ENCODE measurements at regions not wholly inside any gene's neighbourhood (a gene's known extent, or its start where the extent isn't known, plus 50 kb on each side); places are given as distances from the start of the nearest gene placed in this dataset.
"Not testable (repeated sequence)": the region's sequence is repeated elsewhere in the genome, so short reads cannot be mapped to it uniquely, and the experiment has no call there.

- not testable (repeated sequence) for DNase-seq
These were observed 88.8 kb upstream of the MYLIP start for GRCh38 chr6:16039892-16040627.

- DNase-seq, result no peak
These were observed 89.9 kb upstream of the MYLIP start for GRCh38 chr6:16038938-16039337.

- DNase-seq, result no peak
These were observed 93.3 kb upstream of the MYLIP start for GRCh38 chr6:16035488-16036080.

- no peak for DNase-seq
These were observed 95.7 kb upstream of the MYLIP start for GRCh38 chr6:16033214-16033613.

GRCh38 chr6:16031278-16031981 lies 97.5 kb upstream of the MYLIP start:
- no peak for DNase-seq

- no peak for DNase-seq
These were observed 99.9 kb upstream of the MYLIP start for GRCh38 chr6:16028966-16029365.

- no peak for DNase-seq
These were observed 108.6 kb upstream of the MYLIP start for GRCh38 chr6:16020259-16020658.

- DNase-seq, result no peak
These were observed 109.4 kb upstream of the MYLIP start for GRCh38 chr6:16019462-16019861.

- DNase-seq, result no peak
These were observed 110.3 kb upstream of the MYLIP start for GRCh38 chr6:16018626-16019025.

- not testable (repeated sequence) for DNase-seq
These were observed 114.6 kb upstream of the MYLIP start for GRCh38 chr6:16014325-16014724.

- no peak for DNase-seq
These were observed 121.7 kb upstream of the MYLIP start for GRCh38 chr6:16007146-16007545.

- no peak for DNase-seq
These were observed 122.2 kb upstream of the MYLIP start for GRCh38 chr6:16006681-16007080.

GRCh38 chr6:16004934-16005679 lies 123.8 kb upstream of the MYLIP start:
- no peak for DNase-seq

- DNase-seq, result no peak
These were observed 125.7 kb upstream of the MYLIP start for GRCh38 chr6:16003197-16003491.

GRCh38 chr6:16002332-16003196 lies 126.3 kb upstream of the MYLIP start:
- no peak for DNase-seq

GRCh38 chr6:16001158-16001557 lies 127.7 kb upstream of the MYLIP start:
- no peak for DNase-seq

GRCh38 chr6:15999201-15999600 lies 129.7 kb upstream of the MYLIP start:
- DNase-seq, result no peak

GRCh38 chr6:15997586-15998388 lies 131.1 kb upstream of the MYLIP start:
- DNase-seq, result no peak

GRCh38 chr6:15996030-15996429 lies 132.9 kb upstream of the MYLIP start:
- DNase-seq, result no peak

GRCh38 chr6:15995493-15995892 lies 133.4 kb upstream of the MYLIP start:
- DNase-seq, result no peak

- no peak for DNase-seq
These were observed 133.9 kb upstream of the MYLIP start for GRCh38 chr6:15994814-15995459.

Data from SW 1271 (cell line).